Midbrain (tissue), 1 donor: ENCODE measurements at regions not wholly inside any gene's neighbourhood (a gene's known extent, or its start where the extent isn't known, plus 50 kb on each side); places are given as distances from the start of the nearest gene placed in this dataset.

Source experiments
- DNase-seq: peaks from one replicate; lab custom pipeline; 2025; lab: John Stamatoyannopoulos, UW

DNA sequence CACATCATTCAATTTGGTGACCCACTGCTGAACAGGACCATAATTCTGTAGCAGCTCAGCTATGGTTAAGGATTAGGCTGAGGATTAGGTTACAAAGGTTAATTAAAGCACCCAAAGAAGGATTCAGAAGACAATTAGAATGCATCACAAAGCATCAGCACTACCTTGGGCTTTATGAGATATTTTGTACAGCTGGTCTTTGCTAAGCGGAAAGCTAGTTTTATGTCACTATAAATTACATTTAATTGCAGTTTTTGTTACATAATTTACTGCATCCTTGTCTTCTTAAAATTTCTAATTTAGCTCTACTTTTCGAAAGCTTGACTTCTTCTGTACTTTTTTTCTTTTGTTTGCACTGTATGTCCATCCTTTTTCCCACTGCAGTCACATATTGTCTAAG lies 711.5 kb downstream of the RPS29 start:
- DNase-seq = no peak

DNA sequence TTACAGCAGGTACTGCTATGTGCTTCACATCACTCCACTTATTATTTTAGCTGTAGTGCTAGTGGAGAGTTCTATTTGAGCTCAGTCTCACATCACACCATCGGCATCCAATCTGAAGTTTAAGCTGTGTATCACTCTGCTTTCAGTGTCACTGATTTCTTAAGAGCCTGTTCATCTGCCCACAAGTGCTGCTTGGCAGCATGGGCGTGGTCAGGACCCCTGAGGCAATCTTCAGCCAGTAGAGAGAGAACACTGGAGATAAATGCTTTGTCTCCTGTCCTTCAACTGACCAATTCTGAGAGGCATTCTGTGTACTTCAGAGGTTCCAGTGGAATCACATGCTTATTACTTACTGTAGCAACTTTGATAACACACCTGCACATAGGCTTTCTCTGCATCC lies 728.8 kb downstream of the RPS29 start:
- DNase-seq = no peak

- DNase-seq = no peak
These were observed 733.0 kb downstream of the RPS29 start for GRCh38 chr14:48853159-48853558.

- DNase-seq = no peak
These were observed 736.3 kb downstream of the RPS29 start for GRCh38 chr14:48849741-48850322.

DNA sequence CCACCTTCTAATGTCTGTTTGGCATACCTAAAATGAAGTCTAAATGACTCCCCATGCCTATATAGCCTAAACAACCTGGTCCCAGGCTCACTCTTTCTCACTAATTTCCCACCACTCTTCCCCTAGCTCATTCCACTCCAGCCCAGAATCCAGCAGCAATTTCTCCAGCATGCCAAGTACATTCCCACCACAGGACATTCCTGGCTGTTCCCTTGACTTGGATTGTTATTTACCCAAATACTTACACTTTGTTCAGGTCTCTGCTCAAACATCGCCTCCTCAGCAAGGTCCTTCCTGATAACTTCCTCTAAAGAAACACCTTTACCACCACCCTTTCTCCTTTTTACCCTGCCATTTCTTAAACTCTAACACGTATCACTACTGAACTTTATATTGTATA lies 743.4 kb downstream of the RPS29 start:
- DNase-seq = no peak

GRCh38 chr14:48826058-48826457 lies 760.1 kb downstream of the RPS29 start:
- no peak for DNase-seq

- DNase-seq = no peak
These were observed 771.6 kb downstream of the RPS29 start for GRCh38 chr14:48814562-48814961.

DNA sequence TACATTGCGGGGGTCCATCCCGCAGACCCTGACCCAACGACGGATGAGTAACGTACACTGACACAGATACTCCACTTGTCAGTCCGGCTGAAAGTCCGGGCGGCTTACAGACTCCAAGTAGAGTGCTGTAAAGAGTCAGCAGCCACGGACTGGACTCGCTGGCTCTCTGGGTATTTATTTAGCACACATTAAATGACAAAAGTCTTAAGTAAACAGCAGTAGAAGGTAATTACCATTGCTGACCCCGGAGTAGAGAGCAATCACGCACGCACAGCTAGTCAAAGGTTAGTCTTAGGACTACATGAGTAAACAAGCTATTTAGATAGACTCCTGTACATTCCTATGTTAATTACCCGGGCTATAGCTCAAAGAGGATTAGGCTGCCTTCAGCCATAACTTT lies 780.9 kb downstream of the RPS29 start:
- DNase-seq = no peak

- DNase-seq = no peak
These were observed 793.7 kb downstream of the RPS29 start for GRCh38 chr14:48792376-48793024.

DNA sequence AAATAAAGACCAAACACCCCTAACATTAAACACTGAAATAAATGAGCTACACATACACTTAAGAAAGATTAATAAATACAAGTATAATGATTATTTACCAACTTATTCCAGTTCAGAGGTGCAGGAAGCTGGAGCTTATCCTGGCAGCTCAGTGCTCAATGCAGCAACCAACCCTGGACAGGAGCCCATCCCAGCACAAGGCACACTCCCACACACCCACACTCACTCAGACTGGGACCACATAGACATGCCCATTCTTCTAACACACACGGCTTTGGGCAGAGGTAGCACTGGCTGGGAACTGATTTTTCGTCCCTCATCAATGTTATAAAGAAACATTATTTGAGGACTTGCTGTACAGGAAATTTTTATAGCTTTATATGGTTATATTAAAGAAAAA lies 797.4 kb downstream of the RPS29 start:
- no peak for DNase-seq

GRCh38 chr14:48786498-48786897 lies 799.7 kb downstream of the RPS29 start:
- no peak for DNase-seq

- no peak for DNase-seq
These were observed 814.5 kb downstream of the RPS29 start for GRCh38 chr14:48771717-48772116.

GRCh38 chr14:48751293-48751692 lies 834.9 kb downstream of the RPS29 start:
- no peak for DNase-seq

DNA sequence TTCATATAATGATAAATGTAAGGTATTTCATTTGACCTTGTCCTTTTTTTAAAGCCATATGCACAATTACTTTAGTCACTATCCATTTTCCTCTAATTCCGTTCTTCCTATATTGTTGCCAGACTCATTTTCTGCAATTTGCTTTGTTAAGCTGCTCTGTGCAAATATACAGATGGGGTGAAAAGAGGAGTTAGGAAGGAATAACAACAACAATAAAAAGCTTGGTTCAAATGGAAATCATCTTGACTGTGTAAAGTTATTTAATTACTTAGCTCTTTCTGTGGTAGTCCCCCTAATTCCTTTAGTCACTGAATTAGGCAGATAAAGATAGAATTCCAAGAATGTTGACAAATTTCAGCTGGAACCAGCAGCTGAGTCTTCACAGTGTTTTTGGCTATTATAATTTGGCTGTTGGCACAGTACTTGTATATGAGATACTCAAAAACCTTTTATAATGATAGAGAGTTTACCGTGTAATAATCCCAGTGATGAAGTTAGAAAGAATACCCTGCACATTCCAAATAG lies 838.0 kb downstream of the RPS29 start:
- DNase-seq = no peak

DNA sequence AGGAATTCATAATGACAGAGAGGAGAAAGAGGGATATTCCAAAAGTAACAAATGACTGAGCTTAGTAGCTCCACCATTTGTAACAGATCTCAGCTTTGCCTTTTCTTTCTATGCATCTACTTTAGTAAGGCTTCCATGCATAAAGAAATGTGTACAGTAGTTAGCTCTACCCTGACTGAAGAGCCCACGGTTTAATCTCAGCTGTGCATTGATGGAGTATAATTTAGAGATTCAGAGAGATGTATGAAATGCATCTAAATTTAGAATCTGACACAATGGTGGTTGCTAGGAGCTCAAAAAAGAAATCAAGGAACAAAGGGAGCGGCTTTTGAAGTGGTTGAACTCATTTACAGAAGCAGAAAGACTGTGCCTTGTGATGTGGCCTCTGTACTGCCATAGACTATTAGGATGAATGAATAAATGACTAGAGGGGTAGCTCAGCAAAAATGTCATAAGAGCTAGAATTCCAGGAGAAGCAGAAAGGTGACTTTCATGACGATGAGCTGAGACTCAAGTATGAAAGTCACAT lies 838.6 kb downstream of the RPS29 start:
- no peak for DNase-seq

GRCh38 chr14:48744202-48744601 lies 842.0 kb downstream of the RPS29 start:
- no peak for DNase-seq

DNA sequence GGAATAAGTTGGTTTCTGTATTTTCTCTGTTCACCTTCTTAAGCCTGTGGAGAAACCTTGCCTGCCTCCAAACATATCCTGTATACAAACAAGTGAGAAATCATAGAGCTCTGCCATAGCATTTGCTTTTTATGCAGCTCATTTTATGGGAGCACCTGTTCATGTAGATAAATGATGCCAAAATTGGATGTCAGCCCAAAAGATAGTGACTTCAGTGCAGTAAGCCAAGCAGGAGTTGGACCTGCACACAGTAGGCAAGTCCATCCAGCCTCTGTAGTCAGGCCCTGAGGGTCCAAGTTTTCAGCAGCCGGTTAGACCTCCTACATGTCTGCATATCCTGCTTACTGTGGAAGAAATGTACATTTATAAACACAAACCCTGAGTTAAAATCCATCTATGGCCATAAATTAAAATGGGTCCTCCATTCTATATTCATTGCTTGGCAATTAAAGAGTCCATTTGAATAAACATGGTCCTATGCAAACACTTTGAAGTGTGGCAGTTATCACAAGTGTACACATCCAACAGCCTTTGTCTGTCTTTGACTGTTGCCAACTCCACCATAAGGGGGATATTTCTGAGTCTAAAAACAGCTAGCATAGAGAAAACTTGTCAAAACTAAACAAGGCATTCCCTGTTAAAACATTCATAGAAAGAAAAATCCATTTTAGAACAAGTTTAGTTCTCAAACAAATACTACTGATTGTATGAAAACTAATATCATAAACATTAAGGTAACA lies 847.8 kb downstream of the RPS29 start:
- no peak for DNase-seq

- DNase-seq = no peak
These were observed 850.6 kb downstream of the RPS29 start for GRCh38 chr14:48735607-48736006.

DNA sequence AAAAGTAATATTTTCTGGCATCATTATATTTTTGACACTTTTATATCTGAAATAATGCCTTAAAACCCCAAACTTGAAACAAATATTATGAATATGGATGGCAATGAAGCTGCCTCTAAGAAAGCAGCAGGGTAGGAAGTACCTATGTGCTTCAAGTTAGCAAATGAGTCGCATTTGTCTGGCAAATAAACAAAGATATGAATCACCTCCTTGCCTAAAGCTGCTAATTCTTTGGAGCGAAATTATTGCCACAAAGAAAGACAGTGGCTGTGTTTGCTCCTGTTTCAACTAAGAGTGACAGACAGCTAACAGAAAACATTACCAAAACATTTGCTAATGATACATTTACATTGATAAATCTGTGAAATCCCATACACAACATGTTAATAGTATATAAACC lies 854.9 kb downstream of the RPS29 start:
- DNase-seq = no peak

DNA sequence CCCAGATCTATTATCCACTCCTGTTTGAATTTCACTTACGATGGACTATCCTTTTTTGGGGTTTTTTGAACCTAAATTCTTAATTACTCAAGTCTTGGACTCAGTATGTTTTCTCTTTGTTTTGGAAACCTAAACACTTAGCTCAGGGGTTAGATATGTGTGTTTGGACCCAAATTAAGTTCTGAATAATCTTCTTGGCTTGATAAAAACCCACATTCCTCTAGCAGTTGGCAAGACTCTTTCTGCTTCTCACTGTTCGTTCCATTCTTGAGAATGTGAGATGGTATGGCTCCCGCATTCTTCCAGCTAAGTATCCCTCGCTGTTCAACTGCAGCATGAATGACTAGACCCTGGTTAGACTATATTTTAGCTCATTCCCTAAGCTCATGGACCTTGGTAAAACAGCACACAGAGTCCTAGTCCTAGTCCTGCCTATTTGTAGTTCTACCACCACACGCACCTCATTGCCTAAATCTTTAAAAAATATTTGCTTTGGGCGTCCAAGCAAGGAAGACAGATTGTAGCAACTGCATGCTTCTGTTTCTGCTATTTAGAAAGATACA lies 860.0 kb downstream of the RPS29 start:
- no peak for DNase-seq

DNA sequence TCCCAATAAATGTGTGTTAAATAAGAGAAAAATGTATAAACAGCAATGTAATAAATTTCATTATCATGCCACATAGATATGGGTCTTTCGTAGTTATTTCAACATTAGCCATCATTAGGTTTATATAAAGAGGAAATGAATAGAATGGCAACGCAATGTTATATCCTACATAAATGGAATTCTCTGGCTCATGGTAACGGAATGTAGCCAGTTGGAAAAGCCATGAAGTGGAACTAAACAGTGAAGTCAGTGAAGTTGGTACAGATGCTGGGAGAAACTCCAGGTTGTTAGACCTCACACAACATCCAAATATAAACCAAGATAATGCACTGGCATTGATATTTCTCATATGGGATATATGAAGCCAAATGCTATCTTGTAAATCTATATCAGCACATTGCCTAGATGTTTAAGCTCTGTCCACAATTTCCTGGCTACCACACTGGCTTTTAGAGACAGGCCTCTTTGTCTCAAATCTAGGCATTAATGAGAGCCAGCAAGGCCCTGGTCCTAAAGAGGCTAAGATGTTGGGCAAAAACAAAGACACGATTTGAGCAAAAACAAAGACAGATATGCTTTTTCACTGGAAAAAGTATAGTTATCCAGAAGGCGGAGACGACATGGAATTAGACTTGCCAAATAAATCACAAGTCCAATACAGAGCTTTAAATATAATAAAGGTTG lies 861.0 kb downstream of the RPS29 start:
- no peak for DNase-seq
